Kidney glomerular epithelial cell (primary cell): ENCODE measurements at regions not wholly inside any gene's neighbourhood (a gene's known extent, or its start where the extent isn't known, plus 50 kb on each side); places are given as distances from the start of the nearest gene placed in this dataset.
"Not testable (repeated sequence)": the region's sequence is repeated elsewhere in the genome, so short reads cannot be mapped to it uniquely, and the experiment has no call there.

Experiments
- DNase-seq: peaks from one replicate; lab custom pipeline; 2025; lab: John Stamatoyannopoulos, UW

- DNase-seq: no peak
These were observed 112.4 kb upstream of the RBPJ start for GRCh38 chr4:26208237-26208994.

GRCh38 chr4:26209378-26209777 is 111.4 kb upstream of the RBPJ start:
- not testable (repeated sequence) for DNase-seq

- no peak for DNase-seq
These were observed 108.3 kb upstream of the RBPJ start for GRCh38 chr4:26212528-26212927.

- no peak for DNase-seq
These were observed 107.5 kb upstream of the RBPJ start for GRCh38 chr4:26213317-26213716.

GRCh38 chr4:26214994-26215393 is 105.8 kb upstream of the RBPJ start:
- DNase-seq: no peak

GRCh38 chr4:26215725-26216124 is 105.1 kb upstream of the RBPJ start:
- no peak for DNase-seq

- no peak for DNase-seq
These were observed 103.3 kb upstream of the RBPJ start for GRCh38 chr4:26217481-26217880.

- no peak for DNase-seq
These were observed 102.7 kb upstream of the RBPJ start for GRCh38 chr4:26217961-26218676.

GRCh38 chr4:26218677-26219605 is 101.9 kb upstream of the RBPJ start:
- DNase-seq: no peak

GRCh38 chr4:26220696-26221095 is 100.1 kb upstream of the RBPJ start:
- no peak for DNase-seq

GRCh38 chr4:26223155-26223554 is 97.7 kb upstream of the RBPJ start:
- DNase-seq: no peak

GRCh38 chr4:26226629-26227376 is 94.0 kb upstream of the RBPJ start:
- DNase-seq: peak; percentile 18

GRCh38 chr4:26227601-26228229 is 93.1 kb upstream of the RBPJ start:
- no peak for DNase-seq

GRCh38 chr4:26228883-26229282 is 91.9 kb upstream of the RBPJ start:
- no peak for DNase-seq

GRCh38 chr4:26229974-26230373 is 90.8 kb upstream of the RBPJ start:
- no peak for DNase-seq

GRCh38 chr4:26233350-26233749 is 87.5 kb upstream of the RBPJ start:
- no peak for DNase-seq

- DNase-seq: no peak
These were observed 85.3 kb upstream of the RBPJ start for GRCh38 chr4:26235500-26235899.

- no peak for DNase-seq
These were observed 82.9 kb upstream of the RBPJ start for GRCh38 chr4:26237916-26238315.

- DNase-seq: no peak
These were observed 82.4 kb upstream of the RBPJ start for GRCh38 chr4:26238426-26238777.

GRCh38 chr4:26238778-26239679 is 81.8 kb upstream of the RBPJ start:
- no peak for DNase-seq
